OCI-LY7 (cell line): ENCODE measurements at regions not wholly inside any gene's neighbourhood (a gene's known extent, or its start where the extent isn't known, plus 50 kb on each side); places are given as distances from the start of the nearest gene placed in this dataset.

Experiments used
- BruUV-seq: library from RNA; stranded (reverse); fragments of 400-500 nt; replicated peaks from 2 replicates; lab custom pipeline; 2021; lab: Mats Ljungman, UMichigan
- CTCF ChIA-PET: fragments of 300-600 bp; sonication (Branson Sonifier 250); formaldehyde crosslinking; loops from one replicate; lab custom pipeline; 2022; ENCODE audit warnings: antibody characterized with exemption; ENCODE audit not compliant: unreplicated experiment; lab: Charles Lee
- POLR2A ChIA-PET: fragments of 300-600 bp; sonication (Branson Sonifier 250); formaldehyde crosslinking; loops from one replicate; lab custom pipeline; 2022; ENCODE audit warnings: antibody characterized with exemption; lab: Charles Lee
- DNase-seq: peaks from one replicate; pipeline ENCODE4 v3.0.0-alpha.2; 2015; ENCODE audit warnings: low spot score
- H2AFZ ChIP-seq: fragments of 200-600 bp; sonication (generic), shearing (Covaris generic); 2 replicates; pipeline ENCODE4 v1.6.1; 2014; ENCODE audit warnings: mild to moderate bottlenecking, antibody characterized with exemption, low read length, moderate library complexity
- H3K27ac ChIP-seq: fragments of 200-600 bp; sonication (generic); 2 replicates; pipeline ENCODE4 v1.5.1; 2014; ENCODE audit warnings: mixed run types, low read depth, mild to moderate bottlenecking, moderate library complexity, low read length, inconsistent platforms; ENCODE audit not compliant: poor library complexity, severe bottlenecking
- H3K36me3 ChIP-seq: fragments of 200-600 bp; sonication (generic); 2 replicates; pipeline ENCODE4 v1.6.1; 2014; ENCODE audit warnings: mild to moderate bottlenecking, antibody characterized with exemption, low read length, moderate library complexity, mixed read lengths; ENCODE audit not compliant: insufficient read depth
- H3K4me1 ChIP-seq: fragments of 200-600 bp; sonication (generic); 2 replicates; pipeline ENCODE4 v1.5.1; 2014; ENCODE audit warnings: mild to moderate bottlenecking, low read length; ENCODE audit not compliant: insufficient read depth, poor library complexity, severe bottlenecking
- H3K4me2 ChIP-seq: fragments of 200-600 bp; sonication (generic); 2 replicates; pipeline ENCODE4 v1.6.1; 2014; ENCODE audit warnings: mild to moderate bottlenecking, low read length
- H3K4me3 ChIP-seq: fragments of 200-600 bp; sonication (generic); 2 replicates; pipeline ENCODE4 v1.5.1; 2014; ENCODE audit warnings: mild to moderate bottlenecking, low read depth, low read length; ENCODE audit not compliant: poor library complexity, severe bottlenecking
- H3K79me2 ChIP-seq: fragments of 200-600 bp; sonication (generic); 2 replicates; pipeline ENCODE4 v1.6.1; 2016; ENCODE audit warnings: low read depth, mild to moderate bottlenecking, low read length, moderate library complexity, mixed read lengths; ENCODE audit not compliant: insufficient read depth
- H3K9me2 ChIP-seq: fragments of 200-600 bp; sonication (generic); 2 replicates; pipeline ENCODE4 v1.6.1; 2016; ENCODE audit warnings: mild to moderate bottlenecking, low read length, mixed read lengths; ENCODE audit not compliant: insufficient read depth
- H3K9me3 ChIP-seq: fragments of 200-600 bp; sonication (generic); 2 replicates; pipeline ENCODE4 v1.6.1; 2014; ENCODE audit warnings: mild to moderate bottlenecking, mixed run types, low read length, mixed read lengths
- H4K20me1 ChIP-seq: fragments of 200-600 bp; sonication (generic); 2 replicates; pipeline ENCODE4 v1.6.1; 2014; ENCODE audit warnings: mild to moderate bottlenecking, antibody characterized with exemption, low read length, moderate library complexity, mixed read lengths; ENCODE audit not compliant: insufficient read depth
- CTCF ChIP-seq: fragments of 200-600 bp; sonication (generic); conservative IDR thresholded peaks from 2 replicates; pipeline ENCODE4 v1.5.1; 2014; ENCODE audit warnings: mild to moderate bottlenecking, antibody characterized with exemption, low read length, moderate library complexity, mixed read lengths
- EZH2phosphoT487 ChIP-seq: fragments of 200-600 bp; sonication (generic); IDR thresholded peaks from 2 replicates; pipeline ENCODE4 v1.6.1; 2018; ENCODE audit warnings: low read depth, borderline replicate concordance, mild to moderate bottlenecking, mixed run types, antibody characterized with exemption, low read length, moderate library complexity, mixed read lengths
- intact Hi-C: fragments of 100-400 bp; cut with micrococcal nuclease; formaldehyde crosslinking; loops from one replicate; pipeline ENCODE4 v1.10.0; 2022; ENCODE audit not compliant: unreplicated experiment

- TF ChIP-seq EZH2phosphoT487 = no peak
- no peak for TF ChIP-seq CTCF
- H3K27ac ChIP-seq = no peak overlapping the region
- CTCF ChIA-PET = no interaction called here
- intact Hi-C loops = no loop called here
- H3K36me3 ChIP-seq = no peaks in the 10 kb centered on the region
- no peak for DNase-seq
- POLR2A ChIA-PET = interaction anchor here (0.6 to 1.5 kb wide), 3 partner anchors 12 to 518 kb away, joined by 3 to 5 read pairs (median 3); no protein-coding TSS in a partner anchor
- H4K20me1 ChIP-seq = no peaks in the 10 kb centered on the region
- H3K79me2 ChIP-seq = no peaks in the 10 kb centered on the region
- H3K9me3 ChIP-seq = no peaks in the 10 kb centered on the region
- no peak overlapping the region for H3K4me3 ChIP-seq
- no peak overlapping the region for H2AFZ ChIP-seq
- no peaks in the 10 kb centered on the region for H3K4me1 ChIP-seq
- BruUV-seq = no TSS peak
- H3K4me2 ChIP-seq = no peak overlapping the region
- H3K9me2 ChIP-seq = no peaks in the 10 kb centered on the region
Measured at GRCh38 chr2:145657265-145657664, 1137.3 kb upstream of the ZEB2 start.

GRCh38 chr2:145655165-145655765, 1135.3 kb upstream of the ZEB2 start:
- BruUV-seq = no TSS peak
- no peak overlapping the region for H3K4me3 ChIP-seq
- H3K9me2 ChIP-seq = no peaks in the 10 kb centered on the region
- no peak overlapping the region for H3K4me2 ChIP-seq
- no peaks in the 10 kb centered on the region for H3K79me2 ChIP-seq
- POLR2A ChIA-PET = interaction anchor here (0.6 kb wide), 1 partner anchor 481 kb away, joined by 3 read pairs; no protein-coding TSS in a partner anchor
- H3K27ac ChIP-seq = no peak overlapping the region
- no peaks in the 10 kb centered on the region for H3K9me3 ChIP-seq
- no peaks in the 10 kb centered on the region for H3K36me3 ChIP-seq
- no peak for DNase-seq
- CTCF ChIA-PET = no interaction called here
- H2AFZ ChIP-seq = no peak overlapping the region; the same call in 1 of the 2 replicates
- H4K20me1 ChIP-seq = no peaks in the 10 kb centered on the region
- intact Hi-C loops = no loop called here
- no peaks in the 10 kb centered on the region for H3K4me1 ChIP-seq
- TF ChIP-seq EZH2phosphoT487 = no peak
- no peak for TF ChIP-seq CTCF

GRCh38 chr2:145654746-145655145, 1134.8 kb upstream of the ZEB2 start:
- Histone ChIP-seq H2AFZ (no peak overlapping the region; the same call in 1 of the 2 replicates), H3K27ac (no peak overlapping the region), H3K9me3 (no peaks in the 10 kb centered on the region), H3K36me3 (no peaks in the 10 kb centered on the region), H3K79me2 (no peaks in the 10 kb centered on the region), H3K4me1 (no peaks in the 10 kb centered on the region), H3K4me2 (no peak overlapping the region), H3K4me3 (no peak overlapping the region), H4K20me1 (no peaks in the 10 kb centered on the region), H3K9me2 (no peaks in the 10 kb centered on the region)
- ChIA-PET CTCF (no interaction called here), POLR2A (no interaction called here)
- DNase-seq = no peak
- no TSS peak for BruUV-seq
- TF ChIP-seq CTCF = no peak
- no peak for TF ChIP-seq EZH2phosphoT487
- intact Hi-C loops = no loop called here
